SK-N-MC (cell line): ENCODE measurements at regions not wholly inside any gene's neighbourhood (a gene's known extent, or its start where the extent isn't known, plus 50 kb on each side); places are given as distances from the start of the nearest gene placed in this dataset.

Experiments
- EZH2 ChIP-seq: fragments of 200-600 bp; sonication (generic); IDR thresholded peaks from one replicate; pipeline ENCODE4 v1.6.1; 2017; ENCODE audit warnings: antibody characterized with exemption
- POLR2AphosphoS5 ChIP-seq: IDR thresholded peaks from 2 replicates; pipeline ENCODE4 v1.6.1; 2012; ENCODE audit warnings: mild to moderate bottlenecking, low read depth, low read length, borderline replicate concordance

- TF ChIP-seq EZH2 (no peak), POLR2AphosphoS5 (no peak)
Measured at GRCh38 chr2:60273836-60274235, 279.6 kb downstream of the BCL11A start.
